ENCODE measurements at regions not wholly inside any gene's neighbourhood (a gene's known extent, or its start where the extent isn't known, plus 50 kb on each side); places are given as distances from the start of the nearest gene placed in this dataset.

DNA sequence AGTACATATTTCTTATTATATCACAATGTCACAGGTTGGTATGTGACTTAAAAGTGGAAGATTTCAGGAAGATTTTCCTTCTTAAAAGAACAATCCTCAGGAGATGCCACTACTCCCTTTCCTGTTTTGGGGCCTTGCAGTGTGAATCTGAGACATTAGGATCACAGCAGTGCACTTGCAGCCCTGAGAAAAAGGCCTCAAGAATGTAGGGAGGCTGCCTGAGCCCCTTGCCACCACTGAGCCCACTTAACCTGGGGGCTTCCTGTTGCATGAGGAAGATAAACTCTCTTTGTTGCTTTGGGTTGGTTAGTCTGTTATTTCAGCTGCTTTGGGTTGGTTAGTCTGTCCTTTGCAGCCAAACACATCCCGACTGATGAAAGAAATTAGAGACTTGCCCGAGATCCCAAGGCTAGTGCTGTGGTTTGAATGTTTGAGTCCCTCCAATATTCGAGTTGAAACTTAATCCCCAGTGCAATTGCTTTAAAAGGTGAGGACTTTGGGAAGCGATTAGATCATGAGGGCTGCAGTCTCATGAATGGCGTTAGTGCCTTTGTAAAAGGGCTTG is 151.3 kb upstream of the SP4 start:
- no peak overlapping the region for H3K9ac ChIP-seq (ENCODE audit: control insufficient read depth, insufficient read depth, low read length)
- no peak for FAIRE-seq
- no TSS peak for BruUV-seq (replicated peaks)
- ATAC-seq, result no peak
- H3K4me1 ChIP-seq (ENCODE audit: control insufficient read depth, insufficient read depth, low read length), result no peaks in the 10 kb centered on the region
- no peak overlapping the region for H3K4me2 ChIP-seq (ENCODE audit: control insufficient read depth, insufficient read depth)
- H3K9me3 ChIP-seq (replicated peaks; ENCODE audit: control insufficient read depth, insufficient read depth, low read length), result no peaks in the 10 kb centered on the region
- no peaks in the 10 kb centered on the region for H3K79me2 ChIP-seq (ENCODE audit: control insufficient read depth, insufficient read depth, low read length)
- no peaks in the 10 kb centered on the region for H4K20me1 ChIP-seq (ENCODE audit: control insufficient read depth, insufficient read depth)
- 20% methylated on average over 5 of the region's 5 CpGs for WGBS (ENCODE audit: insufficient coverage, insufficient replicate concordance, low lambda C conversion rate, missing lambda C conversion rate)
- RAD21 ChIA-PET (ENCODE audit: unreplicated experiment), result no interaction called here
- intact Hi-C loops (cut with micrococcal nuclease; ENCODE audit: unreplicated experiment) (no loop called here), in situ Hi-C loops (cut with MboI) (no loop called here)
- H2AFZ ChIP-seq (ENCODE audit: control insufficient read depth, low read depth, low read length), result no peak overlapping the region
- TF ChIP-seq RCOR1 (conservative IDR thresholded peaks at IDR 0.05; ENCODE audit: low read depth, low read length) (no peak), TCF7 (IDR thresholded peaks at IDR 0.05; ENCODE audit: borderline replicate concordance) (no peak), SIN3A (IDR thresholded peaks at IDR 0.05; ENCODE audit: low read depth, low read length) (no peak), ZNF384 (IDR thresholded peaks at IDR 0.05; ENCODE audit: borderline replicate concordance, low read depth, low read length) (no peak), EGR1 (IDR thresholded peaks at IDR 0.05; ENCODE audit: borderline replicate concordance in 1 of 2, low read depth in 2 of 2, low read length in 2 of 2) (no peak), SUZ12 (IDR thresholded peaks at IDR 0.05; ENCODE audit: unreplicated experiment) (no peak), ZNF24 (IDR thresholded peaks at IDR 0.05) (no peak), SMAD1 (IDR thresholded peaks at IDR 0.05; ENCODE audit: low read depth, partially characterized antibody) (no peak), HDAC2 (IDR thresholded peaks at IDR 0.05) (no peak), MEF2A (IDR thresholded peaks at IDR 0.05; ENCODE audit: insufficient read depth, low read depth, low read length) (no peak), MYC (IDR thresholded peaks at IDR 0.05; ENCODE audit: insufficient read depth, insufficient read length, insufficient replicate concordance, low read length, severe bottlenecking) (no peak), TCF3 (IDR thresholded peaks at IDR 0.05; ENCODE audit: borderline replicate concordance, insufficient read depth, low read depth, low read length) (no peak), NBN (IDR thresholded peaks at IDR 0.05) (no peak), ZSCAN29 (IDR thresholded peaks at IDR 0.05) (no peak), HDAC6 (IDR thresholded peaks at IDR 0.05; ENCODE audit: unreplicated experiment) (no peak), SPI1 (IDR thresholded peaks at IDR 0.05; ENCODE audit: borderline replicate concordance, insufficient read depth, low read depth, low read length) (no peak), STAT1 (conservative IDR thresholded peaks at IDR 0.05) (no peak)
- TF ChIP-seq, protein P1, sequence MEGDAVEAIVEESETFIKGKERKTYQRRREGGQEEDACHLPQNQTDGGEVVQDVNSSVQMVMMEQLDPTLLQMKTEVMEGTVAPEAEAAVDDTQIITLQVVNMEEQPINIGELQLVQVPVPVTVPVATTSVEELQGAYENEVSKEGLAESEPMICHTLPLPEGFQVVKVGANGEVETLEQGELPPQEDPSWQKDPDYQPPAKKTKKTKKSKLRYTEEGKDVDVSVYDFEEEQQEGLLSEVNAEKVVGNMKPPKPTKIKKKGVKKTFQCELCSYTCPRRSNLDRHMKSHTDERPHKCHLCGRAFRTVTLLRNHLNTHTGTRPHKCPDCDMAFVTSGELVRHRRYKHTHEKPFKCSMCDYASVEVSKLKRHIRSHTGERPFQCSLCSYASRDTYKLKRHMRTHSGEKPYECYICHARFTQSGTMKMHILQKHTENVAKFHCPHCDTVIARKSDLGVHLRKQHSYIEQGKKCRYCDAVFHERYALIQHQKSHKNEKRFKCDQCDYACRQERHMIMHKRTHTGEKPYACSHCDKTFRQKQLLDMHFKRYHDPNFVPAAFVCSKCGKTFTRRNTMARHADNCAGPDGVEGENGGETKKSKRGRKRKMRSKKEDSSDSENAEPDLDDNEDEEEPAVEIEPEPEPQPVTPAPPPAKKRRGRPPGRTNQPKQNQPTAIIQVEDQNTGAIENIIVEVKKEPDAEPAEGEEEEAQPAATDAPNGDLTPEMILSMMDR (IDR thresholded peaks at IDR 0.05 in 2 of 3, conservative IDR thresholded peaks at IDR 0.05 in 1 of 3; ENCODE audit: control insufficient read depth in 2 of 3, extremely low read depth in 1 of 3, insufficient read depth in 1 of 3, low read depth in 3 of 3, low read length in 3 of 3), result no peak
- H3K27ac ChIP-seq (ENCODE audit: control insufficient read depth, insufficient read depth), result no peak overlapping the region
- POLR2A ChIA-PET, result no interaction called here
- no peaks in the 10 kb centered on the region for H3K27me3 ChIP-seq (replicated peaks in 1 of 2; ENCODE audit: control insufficient read depth in 2 of 2, insufficient read depth in 2 of 2, low read length in 1 of 2)
- DNase-seq (ENCODE audit: low read depth, low spot score), result no peak
- H3K4me3 ChIP-seq, result no peak overlapping the region
- no peaks in the 10 kb centered on the region for H3K36me3 ChIP-seq (ENCODE audit: control insufficient read depth in 2 of 2, insufficient read depth in 2 of 2, low read length in 1 of 2)
- CTCF ChIA-PET, result no interaction called here
- SMC1A ChIA-PET (ENCODE audit: uncharacterized antibody, unreplicated experiment), result interaction anchor here (2.5 kb wide), 1 partner anchor 14 kb away, joined by 14 read pairs; no protein-coding TSS in a partner anchor
